ENCODE measurements at regions not wholly inside any gene's neighbourhood (a gene's known extent, or its start where the extent isn't known, plus 50 kb on each side); places are given as distances from the start of the nearest gene placed in this dataset.

DNA sequence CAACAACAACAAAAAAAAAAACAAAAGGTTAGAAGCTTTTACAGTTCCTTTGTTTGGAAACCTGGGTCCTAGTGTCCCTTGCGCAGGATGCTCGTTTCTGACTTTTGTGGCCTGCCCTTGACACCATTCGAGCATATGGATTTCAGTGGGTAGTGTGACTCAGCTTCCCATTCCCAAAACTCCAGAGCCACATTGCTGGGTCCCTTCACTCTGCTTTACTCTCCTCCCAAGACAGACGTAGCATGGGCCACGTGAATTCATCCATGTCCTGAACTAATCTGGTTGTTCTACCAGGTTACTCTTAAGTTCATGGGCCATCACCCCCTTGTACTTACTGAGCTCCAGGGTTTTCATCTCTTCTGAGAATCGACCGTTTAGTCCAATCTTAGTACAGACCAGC lies 68.0 kb upstream of the MAX start:
- TF ChIP-seq EZH2phosphoT487 (IDR thresholded peaks at IDR 0.05; ENCODE audit: insufficient read depth, low read depth) (no peak), EZH2 (IDR thresholded peaks at IDR 0.05; ENCODE audit: insufficient read depth, poor library complexity, severe bottlenecking) (no peak)
